ENCODE measurements at regions not wholly inside any gene's neighbourhood (a gene's known extent, or its start where the extent isn't known, plus 50 kb on each side); places are given as distances from the start of the nearest gene placed in this dataset.

- no peak for ATAC-seq (replicated peaks; ENCODE audit: extremely low read depth, poor library complexity, severe bottlenecking)
- no peak for DNase-seq (ENCODE audit: low spot score in 2 of 2)
- Mint-ChIP-seq H3K4me1 (no peaks in the 10 kb centered on the region), H3K27ac (ENCODE audit: low read depth) (no peak overlapping the region), H3K36me3 (ENCODE audit: insufficient read depth) (no peaks in the 10 kb centered on the region), H3K27me3 (no peaks in the 10 kb centered on the region), H3K9me3 (no peaks in the 10 kb centered on the region), H3K4me3 (no peak overlapping the region)
These were observed 78.2 kb upstream of the IGF1R start for GRCh38 chr15:98570119-98570518.

GRCh38 chr15:98580572-98580971, 67.8 kb upstream of the IGF1R start:
- H3K36me3 Mint-ChIP-seq (ENCODE audit: insufficient read depth), result peaks cover 2% of the 10 kb centered on the region
- H3K27me3 Mint-ChIP-seq, result peaks cover 27% of the 10 kb centered on the region
- no peak for ATAC-seq (replicated peaks; ENCODE audit: extremely low read depth, poor library complexity, severe bottlenecking)
- DNase-seq (ENCODE audit: low spot score in 2 of 2), result no peak
- no peak overlapping the region for H3K4me3 Mint-ChIP-seq
- no peak overlapping the region for H3K27ac Mint-ChIP-seq (ENCODE audit: low read depth)
- no peaks in the 10 kb centered on the region for H3K9me3 Mint-ChIP-seq
- H3K4me1 Mint-ChIP-seq, result no peaks in the 10 kb centered on the region

GRCh38 chr15:98581715-98582114, 66.6 kb upstream of the IGF1R start:
- Mint-ChIP-seq H3K27ac (ENCODE audit: low read depth) (no peak overlapping the region), H3K27me3 (peaks cover 34% of the 10 kb centered on the region), H3K4me1 (no peaks in the 10 kb centered on the region), H3K4me3 (no peak overlapping the region), H3K9me3 (no peaks in the 10 kb centered on the region), H3K36me3 (ENCODE audit: insufficient read depth) (peaks cover 2% of the 10 kb centered on the region)
- ATAC-seq (replicated peaks; ENCODE audit: extremely low read depth, poor library complexity, severe bottlenecking) (no peak), DNase-seq (ENCODE audit: low spot score in 2 of 2) (no peak)

- Mint-ChIP-seq H3K27ac (ENCODE audit: low read depth) (no peak overlapping the region), H3K4me3 (no peak overlapping the region), H3K36me3 (ENCODE audit: insufficient read depth) (peaks cover 2% of the 10 kb centered on the region), H3K9me3 (no peaks in the 10 kb centered on the region), H3K4me1 (no peaks in the 10 kb centered on the region), H3K27me3 (peaks cover 34% of the 10 kb centered on the region)
- no peak for ATAC-seq (replicated peaks; ENCODE audit: extremely low read depth, poor library complexity, severe bottlenecking)
- no peak for DNase-seq (ENCODE audit: low spot score in 2 of 2)
These were observed 65.3 kb upstream of the IGF1R start for GRCh38 chr15:98582900-98583554.

GRCh38 chr15:98583771-98584430, 64.4 kb upstream of the IGF1R start:
- peaks cover 39% of the 10 kb centered on the region for H3K27me3 Mint-ChIP-seq
- H3K4me3 Mint-ChIP-seq, result no peak overlapping the region
- no peaks in the 10 kb centered on the region for H3K4me1 Mint-ChIP-seq
- H3K27ac Mint-ChIP-seq (ENCODE audit: low read depth), result no peak overlapping the region
- ATAC-seq (replicated peaks; ENCODE audit: extremely low read depth, poor library complexity, severe bottlenecking) (no peak), DNase-seq (ENCODE audit: low spot score in 2 of 2) (no peak)
- H3K36me3 Mint-ChIP-seq (ENCODE audit: insufficient read depth), result peaks cover 2% of the 10 kb centered on the region
- H3K9me3 Mint-ChIP-seq, result no peaks in the 10 kb centered on the region

- Mint-ChIP-seq H3K27me3 (peaks cover 48% of the 10 kb centered on the region), H3K4me1 (no peaks in the 10 kb centered on the region), H3K4me3 (no peak overlapping the region), H3K9me3 (no peaks in the 10 kb centered on the region), H3K27ac (ENCODE audit: low read depth) (no peak overlapping the region), H3K36me3 (ENCODE audit: insufficient read depth) (no peaks in the 10 kb centered on the region)
- DNase-seq (ENCODE audit: low spot score in 2 of 2) (no peak), ATAC-seq (replicated peaks; ENCODE audit: extremely low read depth, poor library complexity, severe bottlenecking) (no peak)
These were observed 62.3 kb upstream of the IGF1R start for GRCh38 chr15:98586066-98586465.

- no peak overlapping the region for H3K4me3 Mint-ChIP-seq
- no peak overlapping the region for H3K27ac Mint-ChIP-seq (ENCODE audit: low read depth)
- DNase-seq (ENCODE audit: low spot score in 2 of 2) (no peak), ATAC-seq (replicated peaks; ENCODE audit: extremely low read depth, poor library complexity, severe bottlenecking) (no peak)
- peaks cover 38% of the 10 kb centered on the region for H3K27me3 Mint-ChIP-seq
- H3K9me3 Mint-ChIP-seq, result no peaks in the 10 kb centered on the region
- no peaks in the 10 kb centered on the region for H3K36me3 Mint-ChIP-seq (ENCODE audit: insufficient read depth)
- no peaks in the 10 kb centered on the region for H3K4me1 Mint-ChIP-seq
These were observed 56.2 kb upstream of the IGF1R start for GRCh38 chr15:98592136-98592535.

GRCh38 chr15:98596131-98596530, 52.2 kb upstream of the IGF1R start:
- peaks cover 6% of the 10 kb centered on the region for H3K4me1 Mint-ChIP-seq
- no peak overlapping the region for H3K4me3 Mint-ChIP-seq
- no peak for DNase-seq (ENCODE audit: low spot score in 2 of 2)
- H3K27ac Mint-ChIP-seq (ENCODE audit: low read depth), result no peak overlapping the region
- no peak for ATAC-seq (replicated peaks; ENCODE audit: extremely low read depth, poor library complexity, severe bottlenecking)
- peaks cover 38% of the 10 kb centered on the region for H3K27me3 Mint-ChIP-seq
- no peaks in the 10 kb centered on the region for H3K9me3 Mint-ChIP-seq
- H3K36me3 Mint-ChIP-seq (ENCODE audit: insufficient read depth), result no peaks in the 10 kb centered on the region

GRCh38 chr15:98596885-98597392, 51.4 kb upstream of the IGF1R start:
- peaks cover 30% of the 10 kb centered on the region for H3K27me3 Mint-ChIP-seq
- peaks cover 6% of the 10 kb centered on the region for H3K4me1 Mint-ChIP-seq
- H3K36me3 Mint-ChIP-seq (ENCODE audit: insufficient read depth), result no peaks in the 10 kb centered on the region
- no peak overlapping the region for H3K27ac Mint-ChIP-seq (ENCODE audit: low read depth)
- H3K4me3 Mint-ChIP-seq, result no peak overlapping the region
- H3K9me3 Mint-ChIP-seq, result no peaks in the 10 kb centered on the region
- DNase-seq (ENCODE audit: low spot score in 2 of 2), result no peak
- ATAC-seq (replicated peaks; ENCODE audit: extremely low read depth, poor library complexity, severe bottlenecking), result no peak

- H3K27me3 Mint-ChIP-seq, result peaks cover 23% of the 10 kb centered on the region
- no peak overlapping the region for H3K27ac Mint-ChIP-seq (ENCODE audit: low read depth)
- no peaks in the 10 kb centered on the region for H3K36me3 Mint-ChIP-seq (ENCODE audit: insufficient read depth)
These were observed 50.7 kb upstream of the IGF1R start for GRCh38 chr15:98597666-98598065.

More at GRCh38 chr15:98597666-98598065, 50.7 kb upstream of the IGF1R start:
- Mint-ChIP-seq H3K9me3 (no peaks in the 10 kb centered on the region), H3K4me3 (no peak overlapping the region), H3K4me1 (peaks cover 6% of the 10 kb centered on the region)
- ATAC-seq (replicated peaks; ENCODE audit: extremely low read depth, poor library complexity, severe bottlenecking) (no peak), DNase-seq (ENCODE audit: low spot score in 2 of 2) (no peak)
